ENCODE measurements at regions not wholly inside any gene's neighbourhood (a gene's known extent, or its start where the extent isn't known, plus 50 kb on each side); places are given as distances from the start of the nearest gene placed in this dataset.

GRCh38 chr21:35333831-35334618, 284.9 kb upstream of the RUNX1 start:
- POLR2A ChIA-PET = no interaction called here

GRCh38 chr21:35332841-35333426, 283.8 kb upstream of the RUNX1 start:
- TF ChIP-seq JUN (IDR thresholded peaks at IDR 0.05) (no peak), ZSCAN20 (CRISPR knock-in tag; IDR thresholded peaks at IDR 0.05) (no peak), ESRRA (IDR thresholded peaks at IDR 0.05; ENCODE audit: borderline replicate concordance, low read length) (no peak), RAD21 (conservative IDR thresholded peaks at IDR 0.05 in 1 of 2, IDR thresholded peaks at IDR 0.05 in 1 of 2) (no peak), CEBPB (IDR thresholded peaks at IDR 0.05) (no peak), KDM5A (IDR thresholded peaks at IDR 0.05) (no peak), GATA3 (IDR thresholded peaks at IDR 0.05; ENCODE audit: borderline replicate concordance) (no peak), HES2 (IDR thresholded peaks at IDR 0.05) (no peak), EP300 (IDR thresholded peaks at IDR 0.05) (no peak)
- FAIRE-seq (no peak), DNase-seq (ENCODE audit: low read depth in 1 of 2, low spot score in 1 of 2) (no peak), ATAC-seq (no peak)
- H3K4me3 ChIP-seq = no peak overlapping the region
- no peak overlapping the region for H3K4me2 ChIP-seq
- ChIA-PET POLR2A (no interaction called here), CTCF (interaction anchor here (0.7 kb wide), 1 partner anchor 259 kb away, joined by 3 read pairs; no protein-coding TSS in a partner anchor)
- no peaks in the 10 kb centered on the region for H3K4me1 ChIP-seq
- H3K9me3 ChIP-seq = no peaks in the 10 kb centered on the region
- WGBS (ENCODE audit: missing lambda C conversion rate) = 52% methylated on average over 5 of the region's 5 CpGs
- no peak overlapping the region for H3K27ac ChIP-seq

More at GRCh38 chr21:35333831-35334618, 284.9 kb upstream of the RUNX1 start:
- Histone ChIP-seq H3K9me3 (no peaks in the 10 kb centered on the region), H3K27ac (no peak overlapping the region), H3K4me3 (no peak overlapping the region), H3K4me2 (no peak overlapping the region), H3K4me1 (no peaks in the 10 kb centered on the region)
- FAIRE-seq (no peak), ATAC-seq (no peak), DNase-seq (ENCODE audit: low read depth in 1 of 2, low spot score in 1 of 2) (no peak)
- CTCF ChIA-PET = no interaction called here
- TF ChIP-seq RAD21 (conservative IDR thresholded peaks at IDR 0.05 in 1 of 2, IDR thresholded peaks at IDR 0.05 in 1 of 2) (no peak), CTCF (IDR thresholded peaks at IDR 0.05) (no peak), EP300 (IDR thresholded peaks at IDR 0.05) (no peak), RFX5 (IDR thresholded peaks at IDR 0.05) (no peak), CBX2 (IDR thresholded peaks at IDR 0.05; ENCODE audit: borderline replicate concordance, low read depth) (no peak)
- 59% methylated on average over 9 of the region's 9 CpGs for WGBS (ENCODE audit: missing lambda C conversion rate)

GRCh38 chr21:35329940-35330660, 281.0 kb upstream of the RUNX1 start:
- POLR2A ChIA-PET = no interaction called here
- H3K4me3 ChIP-seq = no peak overlapping the region

More at GRCh38 chr21:35329940-35330660, 281.0 kb upstream of the RUNX1 start:
- FAIRE-seq (no peak), ATAC-seq (no peak), DNase-seq (ENCODE audit: low read depth in 1 of 2, low spot score in 1 of 2) (no peak)
- 64% methylated on average over 4 of the region's 4 CpGs for WGBS (ENCODE audit: missing lambda C conversion rate)
- no peak overlapping the region for H3K4me2 ChIP-seq
- CTCF ChIA-PET = interaction anchor here (0.7 to 1.0 kb wide), 3 partner anchors 71 to 440 kb away, joined by 3 read pairs; no protein-coding TSS in a partner anchor
- H3K9me3 ChIP-seq = no peaks in the 10 kb centered on the region
- TF ChIP-seq ZNF302 (CRISPR knock-in tag; IDR thresholded peaks at IDR 0.05) = no peak
- no peak for TF ChIP-seq HEYL (CRISPR knock-in tag; IDR thresholded peaks at IDR 0.05)
- TF ChIP-seq TP53 (CRISPR knock-in tag; IDR thresholded peaks at IDR 0.05) = no peak
- TF ChIP-seq E2F6 (IDR thresholded peaks at IDR 0.05; ENCODE audit: borderline replicate concordance, low read depth) = no peak
- no peak for TF ChIP-seq CTCF (IDR thresholded peaks at IDR 0.05)
- no peak for TF ChIP-seq CBX8 (IDR thresholded peaks at IDR 0.05)
- H3K27ac ChIP-seq = no peak overlapping the region
- H3K4me1 ChIP-seq = no peaks in the 10 kb centered on the region

Data from A549 (cell line).